ENCODE measurements at regions not wholly inside any gene's neighbourhood (a gene's known extent, or its start where the extent isn't known, plus 50 kb on each side); places are given as distances from the start of the nearest gene placed in this dataset.

- no peak for TF ChIP-seq CTCF (IDR thresholded peaks at IDR 0.05)
- intact Hi-C loops (cut with DNase I) = no loop called here
- ATAC-seq (no peak), DNase-seq (peak in 1 of 6 donors; percentile 52), FAIRE-seq (no peak)
- Histone ChIP-seq H3K9me3 (no peaks in the 10 kb centered on the region), H3K36me3 (no peaks in the 10 kb centered on the region), H3K4me3 (peak overlapping the region in 3 of 4 donors; percentile 37 to 61 (median 55)), H3K4me1 (peaks cover 0 to 5% (median 0%) of the 10 kb centered on the region in 3 donors), H3K27ac (no peak overlapping the region), H3K27me3 (no peaks in the 10 kb centered on the region)
- 51 to 55% methylated on average over 13 of the region's 13 CpGs for WGBS, 2 donors
These were observed 144.9 kb downstream of the ERCC6L2 start for GRCh38 chr9:96020300-96020791.
